CMK (cell line): ENCODE measurements at regions not wholly inside any gene's neighbourhood (a gene's known extent, or its start where the extent isn't known, plus 50 kb on each side); places are given as distances from the start of the nearest gene placed in this dataset.

Source experiments
- DNase-seq: peaks from one replicate; pipeline ENCODE4 v3.0.0-alpha.2; 2010; ENCODE audit warnings: low read depth

GRCh38 chrX:36927712-36928111 is 80.5 kb upstream of the FAM47C start:
- DNase-seq = no peak

- DNase-seq = no peak
Observed at GRCh38 chrX:36930491-36930890, 77.7 kb upstream of the FAM47C start.

- no peak for DNase-seq
Observed at GRCh38 chrX:36947214-36947613, 61.0 kb upstream of the FAM47C start.

GRCh38 chrX:36950495-36951253 is 57.5 kb upstream of the FAM47C start:
- DNase-seq = no peak

GRCh38 chrX:36957425-36958328 is 50.5 kb upstream of the FAM47C start:
- DNase-seq = no peak
